GM21526 (cell line): ENCODE measurements at regions not wholly inside any gene's neighbourhood (a gene's known extent, or its start where the extent isn't known, plus 50 kb on each side); places are given as distances from the start of the nearest gene placed in this dataset.

Experiments used
- ATAC-seq: cut with Tn5 transposase; IDR thresholded peaks from one replicate; pipeline ENCODE4 v1.9.1; 2021; ENCODE audit warnings: moderate library complexity; ENCODE audit not compliant: unreplicated experiment, low FRiP score

DNA sequence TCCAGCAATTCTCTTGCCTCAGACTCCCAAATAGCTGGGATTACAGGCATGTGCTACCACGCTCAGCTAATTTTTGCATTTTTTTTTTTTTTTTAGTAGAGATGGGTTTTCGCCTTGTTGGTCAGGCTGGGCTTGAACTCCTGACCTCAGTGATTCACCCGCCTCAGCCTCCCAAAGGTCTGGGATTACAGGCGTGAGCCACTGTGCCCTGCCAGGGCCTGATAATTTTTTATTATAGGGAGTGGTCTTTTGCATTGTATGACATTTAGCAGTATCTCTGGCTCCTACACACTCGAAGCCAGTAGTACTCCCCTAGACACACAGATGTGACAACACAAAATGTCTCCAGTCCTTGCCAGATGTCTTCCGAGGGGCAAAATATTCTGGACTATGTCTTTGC, 124.0 kb downstream of the DKK1 start:
- ATAC-seq, result no peak

DNA sequence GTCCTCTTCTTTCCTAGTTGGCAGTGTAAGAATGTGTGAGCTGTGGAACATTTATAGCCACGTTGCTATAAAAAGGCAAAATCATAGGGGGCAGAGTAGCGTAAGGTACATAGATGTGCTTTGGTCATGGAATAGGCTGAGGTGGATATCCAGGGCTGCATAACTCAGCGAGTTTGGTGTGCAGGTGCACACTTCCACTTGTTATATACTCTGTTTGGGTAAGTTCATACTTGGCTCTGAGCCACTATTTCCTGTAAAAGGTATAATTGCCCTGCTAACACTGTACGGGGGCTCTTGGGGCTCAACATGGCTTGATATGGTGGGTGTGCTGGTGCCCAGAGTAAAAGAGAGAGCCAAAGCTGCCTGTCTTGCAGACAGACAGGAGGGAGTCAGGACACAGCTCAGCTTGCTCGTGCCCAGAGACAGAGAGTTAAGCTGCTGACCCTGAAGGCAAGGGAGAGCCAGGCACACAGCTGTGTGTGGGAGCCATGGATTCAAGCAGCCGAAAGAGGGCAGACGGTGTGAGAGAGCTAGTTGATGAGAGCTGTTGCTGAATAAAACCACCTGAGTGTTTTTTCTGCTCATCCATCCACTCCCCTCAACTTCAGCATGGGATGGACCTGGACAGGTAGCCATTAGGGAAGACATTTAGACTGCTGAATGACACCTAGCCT, 126.7 kb downstream of the DKK1 start:
- no peak for ATAC-seq

DNA sequence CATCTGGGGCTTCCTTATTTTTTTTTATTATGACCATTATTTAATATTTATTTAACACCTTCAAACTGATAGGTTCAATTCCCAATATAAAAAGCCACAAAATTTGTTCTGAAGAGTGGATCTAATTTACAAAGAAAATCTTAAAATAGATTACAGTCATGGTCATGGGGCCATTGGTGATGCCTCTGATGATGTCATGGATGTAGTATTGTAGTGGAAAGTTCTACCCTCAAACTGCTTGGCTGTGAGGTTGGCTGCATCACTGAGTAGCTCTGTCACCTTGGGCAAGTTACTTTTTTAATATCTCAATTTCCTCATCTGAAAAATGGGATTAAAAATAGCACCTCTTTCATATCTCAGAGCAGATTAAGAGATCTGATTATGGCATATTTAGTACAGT, 128.5 kb downstream of the DKK1 start:
- no peak for ATAC-seq

DNA sequence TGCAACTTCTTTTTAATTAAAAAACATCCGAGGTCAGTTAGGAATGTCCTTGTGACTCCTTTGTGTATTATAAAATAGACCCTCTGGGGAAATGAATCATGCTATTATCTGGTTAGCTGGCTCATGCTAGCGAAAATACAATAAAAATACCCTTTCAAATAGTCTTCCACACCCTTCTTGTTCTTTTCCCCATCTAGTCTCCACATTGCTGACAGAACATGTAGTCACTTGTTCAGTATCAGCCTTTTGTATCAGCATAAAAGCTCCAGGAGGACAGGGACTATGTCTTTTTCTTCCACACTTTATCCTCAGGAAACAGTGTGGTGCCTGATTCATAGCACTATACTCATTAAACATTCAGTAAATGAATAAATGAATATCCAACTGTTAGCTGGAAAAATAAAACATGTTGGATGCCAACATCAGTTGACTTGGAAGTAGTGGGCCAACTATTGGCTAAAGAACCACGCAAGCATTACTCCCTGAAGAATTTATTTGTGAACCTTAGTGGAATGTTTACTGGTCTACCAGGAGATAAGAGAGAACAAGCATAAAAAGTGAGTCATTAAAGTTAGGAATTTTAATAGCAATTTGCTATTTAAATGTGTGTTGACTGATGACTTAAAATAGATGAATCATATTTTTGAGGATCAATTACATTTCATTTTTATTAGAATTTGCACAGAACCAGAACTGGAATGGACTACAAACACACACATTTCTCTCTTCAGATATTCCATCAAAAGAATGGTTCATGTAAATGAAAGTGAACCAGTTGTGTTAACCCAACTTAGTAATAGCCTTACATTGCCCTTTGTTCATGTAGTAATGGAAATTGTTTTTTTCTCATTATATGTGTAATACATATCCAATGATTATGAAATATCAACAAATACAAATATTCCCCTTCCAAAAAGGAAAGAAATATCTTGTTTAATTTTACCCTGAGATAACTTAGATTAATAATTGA, 129.6 kb downstream of the DKK1 start:
- no peak for ATAC-seq

DNA sequence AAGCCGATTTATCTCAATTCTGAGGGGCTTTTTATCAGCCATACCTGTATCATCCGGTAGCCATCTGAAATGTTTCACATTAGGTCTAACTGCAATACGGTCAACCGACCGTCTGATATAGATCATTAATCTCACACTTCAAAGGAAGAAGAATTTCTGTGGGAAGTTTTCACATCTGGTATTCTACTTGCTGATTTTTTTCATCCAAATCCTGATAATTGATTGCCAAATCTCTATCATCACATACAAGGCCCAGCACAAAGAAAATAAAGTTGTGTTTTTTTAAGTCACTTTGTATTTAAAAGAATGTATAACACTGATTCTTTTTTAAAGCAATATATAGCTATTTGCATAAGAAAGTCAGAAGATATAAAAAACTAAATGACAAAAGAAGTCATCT, 132.3 kb downstream of the DKK1 start:
- ATAC-seq, result no peak

DNA sequence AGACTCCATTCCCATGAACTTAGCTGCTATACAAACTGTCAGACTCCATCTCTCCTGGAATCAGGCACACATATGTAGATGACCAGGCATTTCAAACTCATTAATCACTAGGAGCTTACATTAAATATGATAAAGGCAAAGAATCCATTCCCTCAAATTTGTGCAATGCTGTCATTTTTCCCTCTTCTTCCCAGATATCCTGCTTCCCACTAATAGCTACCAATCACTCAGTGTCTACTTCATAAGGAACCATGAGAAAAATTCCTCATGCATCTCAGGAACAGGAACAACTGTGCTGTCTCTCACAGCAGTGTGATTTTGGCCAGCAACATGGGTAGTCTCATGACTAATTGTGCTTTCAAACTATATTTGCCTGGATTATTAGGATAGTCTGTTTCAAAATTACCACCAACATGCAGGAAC, 133.9 kb downstream of the DKK1 start:
- no peak for ATAC-seq

DNA sequence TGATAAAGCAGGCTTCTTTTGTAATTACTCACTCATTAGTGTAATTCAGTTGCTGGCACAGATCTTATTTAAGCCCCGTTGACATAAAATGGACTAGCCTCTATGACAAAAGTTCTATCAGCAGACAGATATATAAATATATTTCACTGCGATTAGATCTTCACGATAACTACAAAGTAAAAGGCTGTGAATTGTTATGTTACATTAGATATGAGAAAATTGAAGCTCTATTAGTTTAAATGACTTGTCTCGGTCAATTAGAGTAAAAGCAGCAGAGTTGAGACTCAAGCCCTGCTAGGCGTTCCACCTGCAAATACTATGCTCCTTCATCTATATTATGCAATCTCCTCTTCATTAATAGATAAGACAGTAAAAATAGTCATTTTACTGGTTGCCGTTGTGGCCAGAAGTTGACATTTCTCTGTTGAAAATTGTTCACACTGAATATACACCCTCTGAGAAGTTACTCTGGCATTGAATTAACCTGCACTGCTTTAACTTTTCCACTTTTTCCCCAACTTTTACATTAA, 136.7 kb downstream of the DKK1 start:
- no peak for ATAC-seq

DNA sequence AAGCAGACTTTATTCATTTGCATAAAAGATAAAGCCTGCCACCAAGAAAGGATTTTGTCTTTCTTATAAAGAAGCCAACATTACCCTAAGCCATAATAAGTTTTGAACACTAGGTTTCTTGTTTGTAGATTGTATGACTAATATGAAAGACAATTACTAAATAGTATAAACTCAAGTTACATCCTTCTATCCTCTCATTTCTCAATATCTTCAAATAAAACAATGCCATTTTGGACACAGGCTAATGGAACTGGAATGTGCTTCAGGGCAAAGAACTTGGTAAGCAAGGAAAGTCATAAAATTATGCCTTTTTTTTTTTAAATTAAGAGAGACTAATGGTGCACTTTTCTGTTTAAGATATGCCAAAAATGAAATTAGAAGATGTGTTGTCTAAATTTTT, 137.7 kb downstream of the DKK1 start:
- ATAC-seq, result no peak

DNA sequence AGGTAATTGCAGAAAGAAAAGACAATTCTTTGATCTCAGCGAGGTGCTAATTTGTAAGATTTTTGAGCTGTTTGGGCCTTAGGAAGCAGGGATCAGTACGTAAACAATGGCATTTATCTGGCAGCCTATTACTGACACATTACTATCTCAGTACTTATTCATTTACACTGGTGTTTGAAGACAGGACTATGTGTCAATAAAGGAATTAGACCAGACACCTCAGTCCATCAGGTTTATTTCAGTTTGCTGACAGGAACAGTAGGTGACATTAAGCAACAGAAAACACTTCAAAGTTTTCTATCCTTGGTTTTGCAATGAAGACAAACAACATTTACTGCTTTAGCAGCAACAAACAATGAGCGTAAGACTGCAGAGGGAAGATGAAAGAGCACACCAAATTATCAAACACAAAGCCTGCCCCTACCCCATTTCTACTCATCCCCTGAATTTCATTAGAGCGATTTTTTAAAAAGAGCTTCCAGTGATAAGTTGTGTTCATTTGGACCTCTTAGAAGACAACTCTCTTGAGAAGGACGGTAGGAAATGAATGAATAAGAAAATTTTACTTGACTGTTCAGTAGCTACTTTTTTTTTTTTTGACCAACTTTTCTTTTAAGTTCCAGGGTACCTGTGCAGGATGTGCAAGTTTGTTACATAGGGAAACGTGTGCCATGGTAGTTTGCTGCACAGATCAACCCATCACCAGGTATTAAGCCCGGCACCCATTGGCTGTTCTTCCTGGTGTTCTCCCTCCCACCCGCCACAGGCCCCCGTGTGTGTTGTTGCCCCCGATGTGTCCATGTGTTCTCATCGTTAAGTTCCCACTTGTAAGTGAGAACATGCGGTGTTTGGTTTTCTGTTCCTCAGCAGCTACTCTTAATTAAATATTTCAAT, 138.8 kb downstream of the DKK1 start:
- no peak for ATAC-seq

DNA sequence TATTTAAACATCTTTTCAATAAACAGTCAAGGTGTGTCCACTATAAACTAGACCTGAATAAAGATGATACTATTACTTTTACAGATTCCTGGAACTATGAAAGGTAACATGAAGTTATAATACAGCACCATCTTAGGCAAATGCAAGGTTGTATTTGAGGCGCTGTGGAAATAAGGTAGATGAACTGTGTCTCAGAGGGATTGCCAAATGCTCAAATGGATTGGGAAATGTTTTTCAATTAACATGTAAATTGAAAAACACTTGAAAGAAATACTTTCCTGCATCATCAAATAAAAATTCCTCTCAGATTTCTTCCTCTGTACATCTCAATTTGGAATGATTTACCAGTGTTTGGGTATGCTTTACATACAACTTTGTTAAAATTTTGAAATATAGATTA, 139.4 kb downstream of the DKK1 start:
- no peak for ATAC-seq

DNA sequence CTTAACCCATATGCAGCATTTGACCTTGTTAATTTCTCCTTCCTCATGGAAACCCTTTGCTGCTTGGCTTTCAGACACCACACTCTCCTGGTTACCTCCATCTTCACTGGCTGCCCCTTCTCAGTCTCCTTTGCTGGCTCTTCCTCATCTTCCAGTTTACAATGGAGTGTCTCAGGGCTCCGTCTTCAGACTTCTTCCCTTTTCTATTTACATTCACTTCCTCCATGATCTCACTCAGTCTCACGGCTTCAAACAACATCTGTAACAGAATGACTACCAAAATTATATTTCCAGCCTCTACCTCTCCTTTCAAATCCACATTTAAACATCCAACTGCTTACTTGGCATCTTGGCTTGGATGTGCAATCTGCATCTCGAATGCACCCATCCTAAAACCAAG, 140.4 kb downstream of the DKK1 start:
- no peak for ATAC-seq

DNA sequence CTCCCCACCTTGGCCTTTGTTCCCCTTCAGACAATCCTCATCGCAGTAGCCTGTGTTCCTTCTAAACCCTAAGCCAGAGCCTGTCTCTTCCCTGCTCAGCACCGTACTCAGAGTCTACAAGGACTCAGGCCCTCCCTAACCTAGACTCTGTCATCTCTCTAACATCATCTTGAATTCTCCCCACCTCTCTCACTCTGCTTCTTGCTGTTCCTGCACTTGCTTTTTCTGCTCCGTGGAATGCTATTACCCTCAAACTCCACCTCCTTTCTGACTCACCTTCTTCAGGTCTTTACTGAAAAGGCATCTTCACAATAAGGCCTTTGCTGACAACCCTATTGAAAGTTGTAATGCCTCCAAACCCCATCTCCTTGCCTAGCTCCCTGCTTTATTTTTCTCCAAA, 141.0 kb downstream of the DKK1 start:
- ATAC-seq, result no peak

DNA sequence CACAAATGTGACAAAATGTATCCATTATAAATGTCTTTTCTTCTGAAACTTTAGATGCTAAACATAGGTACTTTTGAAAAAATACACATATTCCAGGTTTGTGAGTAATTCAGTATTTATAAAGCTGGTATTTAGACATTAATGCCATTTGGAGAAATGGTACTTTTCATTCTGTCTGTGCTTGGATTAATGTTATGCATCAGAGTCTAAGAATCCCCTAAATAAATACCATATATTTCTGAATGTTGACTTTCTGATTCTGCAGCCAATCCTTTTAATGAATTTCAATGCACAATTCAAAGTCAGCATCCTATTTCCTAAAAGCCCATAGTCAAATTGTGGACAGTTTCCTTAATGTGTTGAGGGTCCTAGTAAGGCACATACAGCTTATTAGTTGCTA, 145.0 kb downstream of the DKK1 start:
- ATAC-seq, result no peak

DNA sequence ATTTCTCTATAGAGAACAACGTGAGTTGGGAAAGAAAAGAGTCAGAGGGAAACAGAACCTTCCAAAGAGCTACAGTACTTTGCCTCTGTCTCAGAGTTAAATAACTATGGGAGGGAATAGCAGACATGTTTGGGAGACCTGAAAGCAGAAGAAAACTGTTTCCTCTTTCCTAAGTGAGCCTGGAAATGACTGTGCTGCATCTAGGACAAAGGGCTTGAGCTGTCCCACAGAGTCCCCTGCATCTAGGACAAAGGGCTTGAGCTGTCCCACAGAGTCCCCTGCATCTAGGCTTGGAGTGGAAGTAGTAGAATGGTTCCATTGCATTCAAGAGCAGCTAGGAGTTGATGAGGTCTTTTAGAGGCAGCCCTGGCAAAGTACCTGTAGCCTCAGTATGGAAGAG, 149.7 kb downstream of the DKK1 start:
- ATAC-seq, result no peak

DNA sequence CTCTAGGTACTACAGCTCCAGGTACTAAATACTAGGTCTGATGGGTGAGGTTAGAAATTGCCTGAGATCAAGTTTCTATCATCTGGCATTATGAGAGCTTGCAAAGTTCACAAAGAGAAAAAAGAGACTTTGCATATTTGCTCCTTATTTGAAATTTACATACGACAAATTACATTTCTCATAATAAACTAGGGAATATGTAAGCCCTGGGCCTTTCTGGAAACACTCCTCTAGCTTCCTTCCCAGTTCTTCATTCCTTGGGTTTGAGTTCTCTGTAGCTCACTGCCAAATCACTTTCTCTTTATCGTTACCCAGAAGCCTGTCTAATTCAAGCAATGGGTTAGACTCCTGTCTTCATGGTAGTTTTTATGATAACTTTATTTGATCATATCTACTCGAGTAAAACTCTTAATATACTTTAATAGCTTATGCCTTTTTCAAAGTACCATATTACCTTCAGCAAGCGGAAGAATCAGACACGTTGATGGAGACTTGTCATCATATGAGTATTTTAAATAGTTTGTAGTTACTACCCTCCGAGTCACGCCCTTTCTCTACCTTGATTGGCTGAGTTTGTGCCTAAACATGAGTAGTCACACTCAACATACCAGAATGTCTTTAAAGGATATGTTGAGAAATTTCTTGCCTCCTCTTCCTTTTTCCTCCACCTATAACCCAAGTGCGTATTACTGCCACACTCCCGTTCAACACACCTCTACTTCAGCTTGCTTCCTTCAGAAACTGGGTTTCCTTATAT, 150.5 kb downstream of the DKK1 start:
- no peak for ATAC-seq

DNA sequence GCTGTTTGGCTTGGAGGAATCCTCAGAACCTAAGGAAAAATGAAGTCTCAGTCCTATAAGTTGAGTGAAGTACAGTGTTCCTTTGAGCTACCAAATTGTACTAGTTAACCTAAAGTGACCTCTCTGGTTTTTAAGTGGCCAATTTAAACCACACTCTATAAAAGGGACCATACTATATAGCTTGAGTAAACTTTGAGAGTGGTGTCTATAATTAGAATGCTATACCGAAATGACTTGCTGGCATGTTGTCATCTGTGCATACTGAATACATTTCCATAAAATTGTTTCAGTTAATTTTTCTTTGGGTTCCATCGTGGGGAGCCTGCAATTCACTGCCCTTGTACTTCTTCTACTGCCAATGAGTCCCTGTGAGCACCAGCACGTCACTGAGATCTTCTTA, 151.1 kb downstream of the DKK1 start:
- ATAC-seq, result no peak

DNA sequence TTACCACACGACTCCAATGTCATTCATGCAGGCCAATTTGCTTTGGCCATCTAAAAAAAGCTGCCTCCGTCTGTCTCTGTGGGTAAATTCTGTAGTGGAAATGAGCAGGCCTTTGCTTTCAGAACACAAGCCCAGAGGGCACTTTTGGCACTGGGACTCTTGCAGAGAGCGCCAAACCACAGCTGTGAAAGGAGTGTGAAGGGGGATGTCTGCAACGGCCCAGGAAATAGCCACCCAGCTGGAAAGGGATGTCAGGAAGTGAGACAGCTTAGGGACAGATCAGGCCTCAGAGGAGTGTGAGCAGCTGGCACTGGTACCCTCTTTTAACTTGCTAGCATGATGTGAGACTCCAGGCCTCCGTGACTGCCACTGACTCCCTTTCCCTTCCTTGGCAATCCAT, 152.4 kb downstream of the DKK1 start:
- no peak for ATAC-seq

DNA sequence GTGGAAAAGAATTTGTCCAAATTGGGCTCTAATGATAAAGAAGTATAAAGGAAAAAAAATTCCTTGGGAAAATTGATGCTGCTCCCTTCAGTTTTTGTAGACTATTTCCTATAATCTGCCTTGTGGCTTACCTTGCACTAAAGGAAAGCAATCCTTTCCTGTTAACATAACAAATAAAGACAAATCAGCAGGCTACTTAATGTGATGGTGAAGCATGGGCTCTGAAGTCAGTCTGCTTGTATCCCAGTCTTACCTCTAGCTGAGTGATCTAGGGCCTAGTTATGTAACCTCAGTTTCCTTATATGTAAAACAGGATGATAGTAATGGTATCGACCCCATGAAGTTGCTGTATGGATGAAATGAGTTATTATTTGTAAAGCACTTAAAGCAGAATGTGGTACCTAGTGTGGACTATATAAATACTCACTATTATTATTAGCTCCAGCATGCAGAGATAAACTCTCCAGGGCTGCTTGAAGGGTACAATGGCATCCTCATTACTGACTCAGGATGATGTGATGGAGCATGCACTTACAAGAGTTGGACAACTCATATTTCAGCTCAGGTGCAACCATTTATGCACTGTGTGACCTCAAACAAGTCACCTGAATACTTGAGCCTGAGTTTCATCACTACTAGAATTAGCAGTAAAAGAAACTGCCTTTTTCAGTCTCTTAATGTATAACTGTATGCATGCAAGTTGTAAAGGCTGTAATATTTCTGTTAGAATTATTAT, 156.1 kb downstream of the DKK1 start:
- ATAC-seq, result no peak

DNA sequence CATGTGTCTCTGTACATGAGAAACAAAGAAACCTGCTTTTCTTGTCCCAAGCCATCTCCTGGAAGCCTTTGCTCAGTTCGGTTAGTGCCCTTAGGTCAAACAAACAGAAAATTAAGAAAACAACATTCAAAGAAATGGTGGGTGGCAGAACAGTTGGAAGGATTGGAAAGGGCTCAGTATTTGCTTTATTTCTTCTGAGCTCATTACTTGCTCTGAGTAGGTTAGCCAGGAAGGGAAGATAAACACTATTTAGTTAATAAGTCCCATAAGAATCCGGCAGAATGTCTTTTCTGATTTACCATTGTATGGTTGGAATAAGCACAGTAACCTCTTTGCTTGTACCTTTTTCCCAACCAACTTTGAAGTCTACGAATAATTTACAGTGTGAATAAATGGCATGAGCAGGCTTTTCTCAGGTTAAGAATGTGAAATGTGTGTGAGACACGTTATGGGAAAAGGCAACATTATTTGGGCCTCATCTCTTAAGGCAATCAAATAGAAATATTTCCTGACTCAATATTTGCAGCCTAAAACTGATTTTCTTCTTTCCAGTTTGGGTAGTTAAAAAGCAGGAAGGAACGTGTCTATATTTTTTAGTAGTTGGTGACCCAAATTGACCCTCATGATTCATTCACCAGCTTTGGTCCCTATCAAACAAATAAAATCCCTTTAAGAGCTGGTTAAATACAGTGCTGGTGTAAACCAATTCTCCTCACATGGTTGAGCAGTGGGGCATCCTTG, 158.5 kb downstream of the DKK1 start:
- no peak for ATAC-seq
